ENCODE measurements at regions not wholly inside any gene's neighbourhood (a gene's known extent, or its start where the extent isn't known, plus 50 kb on each side); places are given as distances from the start of the nearest gene placed in this dataset.

DNA sequence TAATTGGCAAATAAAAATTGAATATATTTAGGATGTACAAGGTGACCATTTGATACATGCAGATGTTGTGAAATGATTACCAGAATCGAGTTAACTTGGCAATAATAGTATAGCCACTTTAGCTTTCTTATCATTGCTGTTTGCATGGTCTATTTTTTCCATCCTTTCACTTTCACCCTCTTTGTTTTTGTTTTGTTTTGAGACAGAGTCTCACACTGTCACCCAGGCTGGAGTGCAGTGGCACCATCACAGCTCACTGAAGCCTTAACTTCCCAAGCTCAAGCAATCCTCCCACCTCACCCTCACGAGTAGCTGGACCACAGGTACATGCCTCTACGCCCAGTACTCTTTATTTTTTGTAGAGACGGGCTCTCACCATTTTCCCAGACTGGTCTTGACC, 218.6 kb upstream of the ADGRL3 start:
- Histone ChIP-seq H3K4me1 (ENCODE audit: insufficient read depth, low read length) (no peaks in the 10 kb centered on the region), H3K4me3 (ENCODE audit: insufficient read depth, low read depth, low read length) (no peak overlapping the region), H3K9ac (ENCODE audit: low read length) (no peak overlapping the region), H3K36me3 (ENCODE audit: insufficient read depth, low read length) (no peaks in the 10 kb centered on the region), H3K4me2 (ENCODE audit: low read length) (no peak overlapping the region), H3K27me3 (ENCODE audit: insufficient read depth, low read length) (no peaks in the 10 kb centered on the region), H3K79me2 (ENCODE audit: insufficient read depth, low read length) (no peaks in the 10 kb centered on the region), H2AFZ (ENCODE audit: low read depth, low read length) (no peak overlapping the region), H4K20me1 (ENCODE audit: insufficient read depth, low read length) (no peaks in the 10 kb centered on the region), H3K9me3 (ENCODE audit: insufficient read depth, low read depth, low read length) (no peaks in the 10 kb centered on the region), H3K27ac (ENCODE audit: low read depth, low read length) (no peak overlapping the region)
- FAIRE-seq, result no peak
- no peak for DNase-seq (ENCODE audit: low read depth)
- H3K4me3 Mint-ChIP-seq (ENCODE audit: unreplicated experiment), result no peak overlapping the region
- no peaks in the 10 kb centered on the region for H3K27me3 Mint-ChIP-seq (ENCODE audit: low read depth, unreplicated experiment)
- no peak for TF ChIP-seq CTCF (IDR thresholded peaks at IDR 0.05; ENCODE audit: insufficient read depth, low read depth, low read length)
- no peak for TF ChIP-seq EZH2 (IDR thresholded peaks at IDR 0.05; ENCODE audit: insufficient read depth, low read length)
- H3K27ac Mint-ChIP-seq (ENCODE audit: unreplicated experiment), result no peak overlapping the region
- H3K9me3 Mint-ChIP-seq (ENCODE audit: unreplicated experiment), result peaks cover 7% of the 10 kb centered on the region
- H3K4me1 Mint-ChIP-seq (ENCODE audit: low read depth, unreplicated experiment), result no peaks in the 10 kb centered on the region
- no peaks in the 10 kb centered on the region for H3K36me3 Mint-ChIP-seq (ENCODE audit: low read depth, unreplicated experiment)

DNA sequence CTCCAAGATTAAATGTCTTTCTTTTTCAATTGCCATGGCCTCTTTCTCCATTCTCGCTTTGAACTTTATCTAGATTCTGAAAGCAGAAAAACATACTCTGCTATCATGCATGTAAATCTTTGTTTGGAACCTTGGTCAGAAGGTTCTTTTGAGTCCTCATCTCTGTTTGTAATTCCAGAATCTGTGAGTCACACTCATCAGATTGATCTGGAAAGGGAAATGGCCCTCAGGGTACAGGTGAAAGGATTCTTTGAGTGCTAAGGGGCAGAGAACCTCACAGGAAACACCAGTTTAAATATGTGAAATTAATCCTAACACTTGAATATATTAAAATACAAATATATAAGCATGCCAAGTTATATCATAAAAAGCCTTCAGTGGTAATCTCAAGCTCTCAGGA, 211.0 kb upstream of the ADGRL3 start:
- H2AFZ ChIP-seq (ENCODE audit: low read depth, low read length), result no peak overlapping the region
- Mint-ChIP-seq H3K27ac (ENCODE audit: unreplicated experiment) (no peak overlapping the region), H3K9me3 (ENCODE audit: unreplicated experiment) (peaks cover 7% of the 10 kb centered on the region), H3K4me3 (ENCODE audit: unreplicated experiment) (no peak overlapping the region), H3K4me1 (ENCODE audit: low read depth, unreplicated experiment) (peaks cover 9% of the 10 kb centered on the region), H3K36me3 (ENCODE audit: low read depth, unreplicated experiment) (no peaks in the 10 kb centered on the region), H3K27me3 (ENCODE audit: low read depth, unreplicated experiment) (no peaks in the 10 kb centered on the region)
- H3K27me3 ChIP-seq (ENCODE audit: insufficient read depth, low read length), result no peaks in the 10 kb centered on the region
- no peaks in the 10 kb centered on the region for H3K36me3 ChIP-seq (ENCODE audit: insufficient read depth, low read length)
- DNase-seq (ENCODE audit: low read depth) (no peak), FAIRE-seq (no peak)
- TF ChIP-seq EZH2 (IDR thresholded peaks at IDR 0.05; ENCODE audit: insufficient read depth, low read length) (no peak), CTCF (IDR thresholded peaks at IDR 0.05; ENCODE audit: insufficient read depth, low read depth, low read length) (no peak)
- H3K4me3 ChIP-seq (ENCODE audit: insufficient read depth, low read depth, low read length), result no peak overlapping the region
- H4K20me1 ChIP-seq (ENCODE audit: insufficient read depth, low read length), result no peaks in the 10 kb centered on the region
- H3K4me1 ChIP-seq (ENCODE audit: insufficient read depth, low read length), result no peaks in the 10 kb centered on the region
- no peaks in the 10 kb centered on the region for H3K9me3 ChIP-seq (ENCODE audit: insufficient read depth, low read depth, low read length)
- no peaks in the 10 kb centered on the region for H3K79me2 ChIP-seq (ENCODE audit: insufficient read depth, low read length)
- no peak overlapping the region for H3K9ac ChIP-seq (ENCODE audit: low read length)
- no peak overlapping the region for H3K27ac ChIP-seq (ENCODE audit: low read depth, low read length)
- no peak overlapping the region for H3K4me2 ChIP-seq (ENCODE audit: low read length)

DNA sequence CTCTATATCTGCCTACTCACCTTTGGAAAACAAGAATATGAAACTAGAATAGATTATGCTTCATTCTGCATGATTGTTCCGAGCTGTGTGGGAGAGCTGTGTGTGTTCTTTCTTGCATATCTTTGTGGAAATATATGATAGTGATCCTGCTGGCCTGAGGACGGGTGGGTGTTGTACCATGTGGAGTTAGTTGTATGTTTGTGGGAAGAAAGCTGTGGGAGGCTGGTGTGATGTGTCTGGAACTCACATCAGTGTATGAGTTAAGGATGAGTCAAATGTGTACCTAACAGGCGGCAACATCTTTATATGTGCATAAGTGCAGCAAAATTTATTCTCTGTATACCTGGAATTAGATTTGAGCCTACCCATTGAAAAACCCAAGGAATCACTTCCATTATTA, 208.1 kb upstream of the ADGRL3 start:
- Histone ChIP-seq H3K27me3 (ENCODE audit: insufficient read depth, low read length) (no peaks in the 10 kb centered on the region), H2AFZ (ENCODE audit: low read depth, low read length) (no peak overlapping the region), H4K20me1 (ENCODE audit: insufficient read depth, low read length) (no peaks in the 10 kb centered on the region), H3K79me2 (ENCODE audit: insufficient read depth, low read length) (no peaks in the 10 kb centered on the region), H3K27ac (ENCODE audit: low read depth, low read length) (no peak overlapping the region), H3K4me2 (ENCODE audit: low read length) (peak overlapping the region; percentile 34), H3K9me3 (ENCODE audit: insufficient read depth, low read depth, low read length) (no peaks in the 10 kb centered on the region), H3K36me3 (ENCODE audit: insufficient read depth, low read length) (no peaks in the 10 kb centered on the region), H3K9ac (ENCODE audit: low read length) (no peak overlapping the region), H3K4me1 (ENCODE audit: insufficient read depth, low read length) (no peaks in the 10 kb centered on the region), H3K4me3 (ENCODE audit: insufficient read depth, low read depth, low read length) (no peak overlapping the region)
- peak overlapping the region; percentile 5 for H3K27ac Mint-ChIP-seq (ENCODE audit: unreplicated experiment)
- TF ChIP-seq CTCF (IDR thresholded peaks at IDR 0.05; ENCODE audit: insufficient read depth, low read depth, low read length) (no peak), EZH2 (IDR thresholded peaks at IDR 0.05; ENCODE audit: insufficient read depth, low read length) (no peak)
- H3K9me3 Mint-ChIP-seq (ENCODE audit: unreplicated experiment), result no peaks in the 10 kb centered on the region
- DNase-seq (ENCODE audit: low read depth) (peak; percentile 36), FAIRE-seq (no peak)
- H3K4me1 Mint-ChIP-seq (ENCODE audit: low read depth, unreplicated experiment), result peaks cover 9% of the 10 kb centered on the region
- H3K4me3 Mint-ChIP-seq (ENCODE audit: unreplicated experiment), result no peak overlapping the region
- H3K36me3 Mint-ChIP-seq (ENCODE audit: low read depth, unreplicated experiment), result no peaks in the 10 kb centered on the region
- H3K27me3 Mint-ChIP-seq (ENCODE audit: low read depth, unreplicated experiment), result no peaks in the 10 kb centered on the region

All from astrocyte (in vitro differentiated cells and primary cell).